ENCODE measurements at regions not wholly inside any gene's neighbourhood (a gene's known extent, or its start where the extent isn't known, plus 50 kb on each side); places are given as distances from the start of the nearest gene placed in this dataset.

- DNase-seq (ENCODE audit: insufficient read length, low spot score) (no peak), FAIRE-seq (no peak)
- TF ChIP-seq POLR2A (IDR thresholded peaks at IDR 0.05; ENCODE audit: low read depth, low read length): no peak
Measured at GRCh38 chr6:111950661-111951496, 77.6 kb upstream of the FYN start.

- FAIRE-seq: no peak
- TF ChIP-seq POLR2A (IDR thresholded peaks at IDR 0.05; ENCODE audit: low read depth, low read length): no peak
- no peak for DNase-seq (ENCODE audit: insufficient read length, low spot score)
Measured at GRCh38 chr6:111951497-111952085, 78.3 kb upstream of the FYN start.

- DNase-seq (ENCODE audit: insufficient read length, low spot score) (no peak), FAIRE-seq (no peak)
- no peak for TF ChIP-seq POLR2A (IDR thresholded peaks at IDR 0.05; ENCODE audit: low read depth, low read length)
Measured at GRCh38 chr6:111952274-111952673, 79.0 kb upstream of the FYN start.

- FAIRE-seq (no peak), DNase-seq (ENCODE audit: insufficient read length, low spot score) (peak; percentile 19)
- TF ChIP-seq POLR2A (IDR thresholded peaks at IDR 0.05; ENCODE audit: low read depth, low read length): no peak
Measured at GRCh38 chr6:111952821-111953540, 79.7 kb upstream of the FYN start.

- DNase-seq (ENCODE audit: insufficient read length, low spot score) (no peak), FAIRE-seq (no peak)
- TF ChIP-seq POLR2A (IDR thresholded peaks at IDR 0.05; ENCODE audit: low read depth, low read length): no peak
Measured at GRCh38 chr6:111956098-111956497, 82.8 kb upstream of the FYN start.

- no peak for TF ChIP-seq POLR2A (IDR thresholded peaks at IDR 0.05; ENCODE audit: low read depth, low read length)
- no peak for FAIRE-seq
- no peak for DNase-seq (ENCODE audit: insufficient read length, low spot score)
Measured at GRCh38 chr6:111957623-111958315, 84.5 kb upstream of the FYN start.

GRCh38 chr6:111958534-111958933 is 85.3 kb upstream of the FYN start:
- DNase-seq (ENCODE audit: insufficient read length, low spot score) (no peak), FAIRE-seq (no peak)
- TF ChIP-seq POLR2A (IDR thresholded peaks at IDR 0.05; ENCODE audit: low read depth, low read length): no peak

- no peak for FAIRE-seq
- no peak for TF ChIP-seq POLR2A (IDR thresholded peaks at IDR 0.05; ENCODE audit: low read depth, low read length)
- DNase-seq (ENCODE audit: insufficient read length, low spot score): no peak
Measured at GRCh38 chr6:111959766-111960165, 86.5 kb upstream of the FYN start.

GRCh38 chr6:111967131-111967530 is 86.8 kb upstream of the CCN6 start:
- FAIRE-seq (no peak), DNase-seq (ENCODE audit: insufficient read length, low spot score) (no peak)
- no peak for TF ChIP-seq POLR2A (IDR thresholded peaks at IDR 0.05; ENCODE audit: low read depth, low read length)

GRCh38 chr6:111970426-111970825 is 83.5 kb upstream of the CCN6 start:
- FAIRE-seq (no peak), DNase-seq (ENCODE audit: insufficient read length, low spot score) (no peak)
- no peak for TF ChIP-seq POLR2A (IDR thresholded peaks at IDR 0.05; ENCODE audit: low read depth, low read length)

GRCh38 chr6:111971181-111971841 is 82.6 kb upstream of the CCN6 start:
- no peak for FAIRE-seq
- DNase-seq (ENCODE audit: insufficient read length, low spot score): no peak
- TF ChIP-seq POLR2A (IDR thresholded peaks at IDR 0.05; ENCODE audit: low read depth, low read length): no peak

- FAIRE-seq: no peak
- TF ChIP-seq POLR2A (IDR thresholded peaks at IDR 0.05; ENCODE audit: low read depth, low read length): no peak
- DNase-seq (ENCODE audit: insufficient read length, low spot score): no peak
Measured at GRCh38 chr6:111971866-111972532, 81.9 kb upstream of the CCN6 start.

- FAIRE-seq: no peak
- no peak for TF ChIP-seq POLR2A (IDR thresholded peaks at IDR 0.05; ENCODE audit: low read depth, low read length)
Measured at GRCh38 chr6:111972745-111973117, 81.2 kb upstream of the CCN6 start.

More at GRCh38 chr6:111972745-111973117, 81.2 kb upstream of the CCN6 start:
- no peak for DNase-seq (ENCODE audit: insufficient read length, low spot score)

Measured in H54 (cell line).